Breast epithelium (tissue), 3 donors: ENCODE measurements at regions not wholly inside any gene's neighbourhood (a gene's known extent, or its start where the extent isn't known, plus 50 kb on each side); places are given as distances from the start of the nearest gene placed in this dataset.

ENCODE experiments used
- POLR2AphosphoS5 ChIP-seq, 3 donors: sonication (generic); formaldehyde crosslinking; IDR thresholded peaks; one replicate each; pipeline ENCODE4 v1.6.1; 2017; ENCODE audit warnings: antibody characterized with exemption in 3 of 3
- TF ChIP-seq, protein P1 (sequence below), 3 donors: fragments of 450-650 bp; IDR thresholded peaks; one replicate each; pipeline ENCODE4 v1.5.1; 2016 to 2017; ENCODE audit warnings: antibody characterized with exemption in 3 of 3, mild to moderate bottlenecking in 3 of 3, moderate library complexity in 3 of 3

DNA sequence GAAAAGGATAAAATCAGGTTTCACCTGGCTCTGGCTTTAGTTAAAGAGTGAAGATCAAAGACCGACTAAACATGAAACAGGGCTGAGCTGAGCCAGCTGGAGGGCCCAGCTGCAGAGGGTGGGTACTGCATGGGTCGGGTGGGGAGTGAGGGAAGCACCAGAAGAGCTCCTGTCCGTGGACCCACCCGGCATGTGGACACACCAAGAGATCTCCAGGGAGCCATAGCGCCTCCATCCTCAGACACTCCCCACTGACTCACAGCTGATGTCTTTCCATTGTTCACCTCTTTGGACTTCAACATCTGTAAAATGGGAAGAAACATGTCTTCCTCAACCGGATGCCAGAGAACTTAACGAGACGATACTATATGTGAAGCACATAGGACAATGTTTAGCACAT is 178.3 kb upstream of the KLHL29 start:
- no peak for TF ChIP-seq POLR2AphosphoS5 (IDR thresholded peaks at IDR 0.05)
- TF ChIP-seq, protein P1, sequence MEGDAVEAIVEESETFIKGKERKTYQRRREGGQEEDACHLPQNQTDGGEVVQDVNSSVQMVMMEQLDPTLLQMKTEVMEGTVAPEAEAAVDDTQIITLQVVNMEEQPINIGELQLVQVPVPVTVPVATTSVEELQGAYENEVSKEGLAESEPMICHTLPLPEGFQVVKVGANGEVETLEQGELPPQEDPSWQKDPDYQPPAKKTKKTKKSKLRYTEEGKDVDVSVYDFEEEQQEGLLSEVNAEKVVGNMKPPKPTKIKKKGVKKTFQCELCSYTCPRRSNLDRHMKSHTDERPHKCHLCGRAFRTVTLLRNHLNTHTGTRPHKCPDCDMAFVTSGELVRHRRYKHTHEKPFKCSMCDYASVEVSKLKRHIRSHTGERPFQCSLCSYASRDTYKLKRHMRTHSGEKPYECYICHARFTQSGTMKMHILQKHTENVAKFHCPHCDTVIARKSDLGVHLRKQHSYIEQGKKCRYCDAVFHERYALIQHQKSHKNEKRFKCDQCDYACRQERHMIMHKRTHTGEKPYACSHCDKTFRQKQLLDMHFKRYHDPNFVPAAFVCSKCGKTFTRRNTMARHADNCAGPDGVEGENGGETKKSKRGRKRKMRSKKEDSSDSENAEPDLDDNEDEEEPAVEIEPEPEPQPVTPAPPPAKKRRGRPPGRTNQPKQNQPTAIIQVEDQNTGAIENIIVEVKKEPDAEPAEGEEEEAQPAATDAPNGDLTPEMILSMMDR (IDR thresholded peaks at IDR 0.05) = no peak
